ENCODE measurements at regions not wholly inside any gene's neighbourhood (a gene's known extent, or its start where the extent isn't known, plus 50 kb on each side); places are given as distances from the start of the nearest gene placed in this dataset.

GRCh38 chr10:42421812-42422211, 216.6 kb downstream of the ZNF33B start:
- ChIA-PET CTCF (no interaction called here), POLR2A (ENCODE audit: unreplicated experiment) (no interaction called here)
- Histone ChIP-seq H3K4me2 (no peak overlapping the region), H2AFZ (no peak overlapping the region), H3F3A (ENCODE audit: insufficient read depth, low read depth) (no peaks in the 10 kb centered on the region), H3K36me3 (ENCODE audit: low read depth) (no peaks in the 10 kb centered on the region), H3K79me2 (ENCODE audit: low read depth) (no peaks in the 10 kb centered on the region), H3K27me3 (ENCODE audit: insufficient read depth, low read depth) (peaks cover 28% of the 10 kb centered on the region; the same call in 1 of the 2 replicates), H3K9me2 (ENCODE audit: insufficient read depth) (no peaks in the 10 kb centered on the region), H3K9me3 (ENCODE audit: insufficient read depth, low read depth) (no peaks in the 10 kb centered on the region), H3K4me1 (replicated peaks; ENCODE audit: insufficient read depth) (no peaks in the 10 kb centered on the region), H4K20me1 (ENCODE audit: insufficient read depth) (no peaks in the 10 kb centered on the region), H3K27ac (no peak overlapping the region), H3K4me3 (no peak overlapping the region)
- intact Hi-C loops (cut with micrococcal nuclease; ENCODE audit: unreplicated experiment): no loop called here
- no TSS peak for BruUV-seq (replicated peaks)
- no peak for DNase-seq
- TF ChIP-seq CTCF (conservative IDR thresholded peaks at IDR 0.05): no peak
- TF ChIP-seq EZH2 (IDR thresholded peaks at IDR 0.05; ENCODE audit: low read depth): no peak

- TF ChIP-seq CTCF (conservative IDR thresholded peaks at IDR 0.05) (no peak), EZH2 (IDR thresholded peaks at IDR 0.05; ENCODE audit: low read depth) (no peak)
- Histone ChIP-seq H3K27me3 (ENCODE audit: insufficient read depth, low read depth) (peaks cover 10% of the 10 kb centered on the region; the same call in 1 of the 2 replicates), H3K36me3 (ENCODE audit: low read depth) (no peaks in the 10 kb centered on the region), H3K79me2 (ENCODE audit: low read depth) (no peaks in the 10 kb centered on the region), H2AFZ (no peak overlapping the region), H3K4me1 (replicated peaks; ENCODE audit: insufficient read depth) (no peaks in the 10 kb centered on the region), H3K9me3 (ENCODE audit: insufficient read depth, low read depth) (no peaks in the 10 kb centered on the region), H3K4me3 (no peak overlapping the region), H3K9me2 (ENCODE audit: insufficient read depth) (no peaks in the 10 kb centered on the region), H3K4me2 (no peak overlapping the region), H3K27ac (no peak overlapping the region), H3F3A (ENCODE audit: insufficient read depth, low read depth) (no peaks in the 10 kb centered on the region), H4K20me1 (ENCODE audit: insufficient read depth) (no peaks in the 10 kb centered on the region)
- POLR2A ChIA-PET (ENCODE audit: unreplicated experiment): no interaction called here
- BruUV-seq (replicated peaks): no TSS peak
- CTCF ChIA-PET: no interaction called here
- DNase-seq: no peak
- intact Hi-C loops (cut with micrococcal nuclease; ENCODE audit: unreplicated experiment): no loop called here
These were observed 218.6 kb downstream of the ZNF33B start for GRCh38 chr10:42419789-42420188.

- Histone ChIP-seq H3K79me2 (ENCODE audit: low read depth) (no peaks in the 10 kb centered on the region), H4K20me1 (ENCODE audit: insufficient read depth) (no peaks in the 10 kb centered on the region), H3K4me3 (no peak overlapping the region), H3K36me3 (ENCODE audit: low read depth) (no peaks in the 10 kb centered on the region), H3K27me3 (ENCODE audit: insufficient read depth, low read depth) (no peaks in the 10 kb centered on the region), H3K4me2 (no peak overlapping the region), H3F3A (ENCODE audit: insufficient read depth, low read depth) (no peaks in the 10 kb centered on the region), H2AFZ (no peak overlapping the region), H3K4me1 (replicated peaks; ENCODE audit: insufficient read depth) (no peaks in the 10 kb centered on the region), H3K27ac (no peak overlapping the region), H3K9me3 (ENCODE audit: insufficient read depth, low read depth) (no peaks in the 10 kb centered on the region; the same call in 1 of the 2 replicates), H3K9me2 (ENCODE audit: insufficient read depth) (no peaks in the 10 kb centered on the region)
- POLR2A ChIA-PET (ENCODE audit: unreplicated experiment): no interaction called here
- TF ChIP-seq EZH2 (IDR thresholded peaks at IDR 0.05; ENCODE audit: low read depth) (no peak), CTCF (conservative IDR thresholded peaks at IDR 0.05) (no peak)
- no peak for DNase-seq
- BruUV-seq (replicated peaks): no TSS peak
- intact Hi-C loops (cut with micrococcal nuclease; ENCODE audit: unreplicated experiment): no loop called here
- CTCF ChIA-PET: no interaction called here
These were observed 257.3 kb downstream of the ZNF33B start for GRCh38 chr10:42380926-42381547.

Data from PC-9 (cell line).